Stimulated activated CD4-positive, alpha-beta T cell treated with anti-CD3 and anti-CD28 coated beads, Interleukin-1b, Interleukin-23, amount 100 ng/mL, for 48 hours (primary cell): ENCODE measurements at regions not wholly inside any gene's neighbourhood (a gene's known extent, or its start where the extent isn't known, plus 50 kb on each side); places are given as distances from the start of the nearest gene placed in this dataset.

ENCODE experiments used
- DNase-seq: peaks from one replicate; pipeline ENCODE4 v3.0.0-alpha.2; 2020

- DNase-seq = no peak
Observed at GRCh38 chr15:91692596-91692995, 160.9 kb upstream of the SLCO3A1 start.

- DNase-seq = no peak
Observed at GRCh38 chr15:91694131-91694830, 159.2 kb upstream of the SLCO3A1 start.

- DNase-seq = no peak
Observed at GRCh38 chr15:91694831-91695210, 158.7 kb upstream of the SLCO3A1 start.

GRCh38 chr15:91695799-91696198 lies 157.7 kb upstream of the SLCO3A1 start:
- no peak for DNase-seq

GRCh38 chr15:91696981-91697380 lies 156.5 kb upstream of the SLCO3A1 start:
- DNase-seq = no peak

- no peak for DNase-seq
Observed at GRCh38 chr15:91698241-91698640, 155.3 kb upstream of the SLCO3A1 start.

- no peak for DNase-seq
Observed at GRCh38 chr15:91699741-91700140, 153.8 kb upstream of the SLCO3A1 start.

GRCh38 chr15:91703274-91703673 lies 150.2 kb upstream of the SLCO3A1 start:
- no peak for DNase-seq

GRCh38 chr15:91704343-91704742 lies 149.2 kb upstream of the SLCO3A1 start:
- no peak for DNase-seq

GRCh38 chr15:91706322-91707032 lies 147.0 kb upstream of the SLCO3A1 start:
- peak; percentile 91 for DNase-seq

- no peak for DNase-seq
Observed at GRCh38 chr15:91710080-91710698, 143.3 kb upstream of the SLCO3A1 start.

GRCh38 chr15:91711384-91712033 lies 142.0 kb upstream of the SLCO3A1 start:
- no peak for DNase-seq

- DNase-seq = no peak
Observed at GRCh38 chr15:91712286-91712685, 141.2 kb upstream of the SLCO3A1 start.

GRCh38 chr15:91716536-91716935 lies 137.0 kb upstream of the SLCO3A1 start:
- DNase-seq = no peak

- DNase-seq = no peak
Observed at GRCh38 chr15:91717811-91718210, 135.7 kb upstream of the SLCO3A1 start.

- DNase-seq = no peak
Observed at GRCh38 chr15:91723959-91724358, 129.5 kb upstream of the SLCO3A1 start.

- no peak for DNase-seq
Observed at GRCh38 chr15:91733661-91734060, 119.8 kb upstream of the SLCO3A1 start.

GRCh38 chr15:91737151-91737818 lies 116.2 kb upstream of the SLCO3A1 start:
- no peak for DNase-seq

GRCh38 chr15:91741986-91742385 lies 111.5 kb upstream of the SLCO3A1 start:
- DNase-seq = no peak

- no peak for DNase-seq
Observed at GRCh38 chr15:91751611-91752010, 101.9 kb upstream of the SLCO3A1 start.

GRCh38 chr15:91752081-91752785 lies 101.3 kb upstream of the SLCO3A1 start:
- DNase-seq = no peak

GRCh38 chr15:91759560-91759959 lies 93.9 kb upstream of the SLCO3A1 start:
- no peak for DNase-seq
